Bone marrow (tissue), 2 donors: ENCODE measurements at regions not wholly inside any gene's neighbourhood (a gene's known extent, or its start where the extent isn't known, plus 50 kb on each side); places are given as distances from the start of the nearest gene placed in this dataset.

Experiments used
- DNase-seq, 2 donors: peaks; one replicate each; lab custom pipeline; 2025; lab: John Stamatoyannopoulos, UW

GRCh38 chr5:135248801-135249231 is 150.2 kb downstream of the MACROH2A1 start:
- no peak for DNase-seq

GRCh38 chr5:135246923-135247795 is 151.9 kb downstream of the MACROH2A1 start:
- peak; percentile 27 to 74 for DNase-seq

- DNase-seq = no peak
Measured at GRCh38 chr5:135246605-135246922, 152.5 kb downstream of the MACROH2A1 start.

- DNase-seq = peak; percentile 27 to 61
Measured at GRCh38 chr5:135245521-135246499, 153.2 kb downstream of the MACROH2A1 start.

- no peak for DNase-seq
Measured at GRCh38 chr5:135244620-135245021, 154.4 kb downstream of the MACROH2A1 start.

GRCh38 chr5:135243556-135244285 is 155.3 kb downstream of the MACROH2A1 start:
- DNase-seq = no peak

GRCh38 chr5:135242866-135243555 is 156.0 kb downstream of the MACROH2A1 start:
- no peak for DNase-seq

- no peak for DNase-seq
Measured at GRCh38 chr5:135242021-135242865, 156.8 kb downstream of the MACROH2A1 start.

- no peak for DNase-seq
Measured at GRCh38 chr5:135241536-135241935, 157.5 kb downstream of the MACROH2A1 start.

GRCh38 chr5:135240781-135241360 is 158.2 kb downstream of the MACROH2A1 start:
- DNase-seq = no peak

- DNase-seq = no peak
Measured at GRCh38 chr5:135240283-135240633, 158.8 kb downstream of the MACROH2A1 start.

- DNase-seq = no peak
Measured at GRCh38 chr5:135239453-135240282, 159.4 kb downstream of the MACROH2A1 start.

- no peak for DNase-seq
Measured at GRCh38 chr5:135238622-135239452, 160.2 kb downstream of the MACROH2A1 start.

GRCh38 chr5:135237748-135238103 is 161.3 kb downstream of the MACROH2A1 start:
- no peak for DNase-seq

- no peak for DNase-seq
Measured at GRCh38 chr5:135236908-135237747, 161.9 kb downstream of the MACROH2A1 start.

- no peak for DNase-seq
Measured at GRCh38 chr5:135236228-135236907, 162.7 kb downstream of the MACROH2A1 start.
